IMR-90 (cell line): ENCODE measurements at regions not wholly inside any gene's neighbourhood (a gene's known extent, or its start where the extent isn't known, plus 50 kb on each side); places are given as distances from the start of the nearest gene placed in this dataset.

ENCODE experiments used
- ATAC-seq: fragments of 200-7000 bp; cut with Tn5 transposase; 2 replicates; pipeline ENCODE4 v1.9.1; 2020; ENCODE audit warnings: low read depth, mild to moderate bottlenecking, moderate library complexity
- BruUV-seq: library from RNA; stranded (reverse); fragments of 400-500 nt; replicated peaks from 2 replicates; lab custom pipeline; 2021; lab: Mats Ljungman, UMichigan
- CTCF ChIA-PET: fragments of 300-600 bp; formaldehyde crosslinking; extraction: SDS; loops from one replicate; lab custom pipeline; 2021; ENCODE audit warnings: antibody characterized with exemption; lab: Yijun Ruan, JAX
- POLR2A ChIA-PET: fragments of 300-600 bp; sonication (Branson Sonifier 250); formaldehyde crosslinking; loops from one replicate; lab custom pipeline; 2022; ENCODE audit warnings: antibody characterized with exemption; ENCODE audit not compliant: unreplicated experiment; lab: Charles Lee
- DNase-seq: peaks from one replicate; pipeline ENCODE4 v3.0.0; 2013
- H2AFZ ChIP-seq: replicated peaks from 2 replicates; pipeline ENCODE3; 2013; ENCODE audit warnings: low read length, mild to moderate bottlenecking; ENCODE audit not compliant: poor library complexity
- H2AK5ac ChIP-seq: 2 replicates; pipeline ENCODE4 v1.6.1; 2013; ENCODE audit warnings: low read depth, low read length, inconsistent platforms
- H2AK9ac ChIP-seq: replicated peaks from 2 replicates; pipeline ENCODE3; 2013; ENCODE audit warnings: mild to moderate bottlenecking, low read depth, low read length, moderate library complexity; ENCODE audit not compliant: poor library complexity
- H2BK120ac ChIP-seq: 2 replicates; pipeline ENCODE4 v1.6.1; 2013; ENCODE audit warnings: low read depth, low read length, inconsistent platforms
- H2BK15ac ChIP-seq: 3 replicates; pipeline ENCODE4 v1.6.1; 2013; ENCODE audit warnings: low read depth, low read length, inconsistent platforms
- H2BK20ac ChIP-seq: 2 replicates; pipeline ENCODE4 v1.6.1; 2013; ENCODE audit warnings: low read depth, mild to moderate bottlenecking, inconsistent platforms, low read length, moderate library complexity
- H2BK5ac ChIP-seq: 2 replicates; pipeline ENCODE4 v1.6.1; 2013; ENCODE audit warnings: mild to moderate bottlenecking, low read depth, low read length, inconsistent platforms; ENCODE audit not compliant: poor library complexity, severe bottlenecking
- H3K14ac ChIP-seq: replicated peaks from 2 replicates; pipeline ENCODE4 v1.6.1; 2013; ENCODE audit warnings: low read depth, low read length, inconsistent platforms
- H3K18ac ChIP-seq: 2 replicates; pipeline ENCODE4 v1.6.1; 2013; ENCODE audit warnings: low read depth, low read length, control low read depth
- H3K23ac ChIP-seq: 2 replicates; pipeline ENCODE4 v1.6.1; 2013; ENCODE audit warnings: low read depth, low read length, inconsistent platforms
- H3K27ac ChIP-seq: 2 replicates; pipeline ENCODE4 v1.5.1; 2013; ENCODE audit warnings: mild to moderate bottlenecking, control low read depth, low read length; ENCODE audit not compliant: insufficient read depth
- H3K27me3 ChIP-seq: 2 replicates; pipeline ENCODE4 v1.6.1; 2013; ENCODE audit warnings: low read length; ENCODE audit not compliant: control insufficient read depth, insufficient read depth
- H3K36me3 ChIP-seq: 2 replicates; pipeline ENCODE4 v1.6.1; 2013; ENCODE audit warnings: low read length, mixed read lengths; ENCODE audit not compliant: control insufficient read depth, insufficient read depth
- H3K4ac ChIP-seq: 2 replicates; pipeline ENCODE4 v1.6.1; 2013; ENCODE audit warnings: low read depth, low read length, inconsistent platforms
- H3K4me1 ChIP-seq: 2 replicates; pipeline ENCODE4 v1.6.1; 2013; ENCODE audit warnings: low read length, mixed read lengths; ENCODE audit not compliant: control insufficient read depth, insufficient read depth
- H3K4me2 ChIP-seq: 2 replicates; pipeline ENCODE4 v1.6.1; 2013; ENCODE audit warnings: low read depth, mild to moderate bottlenecking, control low read depth, low read length, moderate library complexity
- H3K4me3 ChIP-seq: 2 replicates; pipeline ENCODE4 v1.5.1; 2013; ENCODE audit warnings: low read depth, mild to moderate bottlenecking, control low read depth, low read length, moderate library complexity; ENCODE audit not compliant: insufficient read depth
- H3K56ac ChIP-seq: 2 replicates; pipeline ENCODE4 v1.6.1; 2013; ENCODE audit warnings: low read length, inconsistent platforms; ENCODE audit not compliant: insufficient read depth; ENCODE audit errors: extremely low read depth
- H3K79me1 ChIP-seq, 2 experiments: 2 replicates each; pipeline ENCODE4 v1.6.1; 2013; ENCODE audit warnings: low read length in 2 of 2, inconsistent platforms in 1 of 2, low read depth in 1 of 2
- H3K9ac ChIP-seq: 2 replicates; pipeline ENCODE4 v1.6.1; 2013; ENCODE audit warnings: low read depth, low read length, control low read depth
- H3K9me1 ChIP-seq: 2 replicates; pipeline ENCODE4 v1.6.1; 2013; ENCODE audit warnings: low read length, inconsistent platforms; ENCODE audit not compliant: insufficient read depth
- H3K9me3 ChIP-seq: 2 replicates; pipeline ENCODE4 v1.6.1; 2013; ENCODE audit warnings: low read length; ENCODE audit not compliant: control insufficient read depth, insufficient read depth
- H4K20me1 ChIP-seq: 2 replicates; pipeline ENCODE4 v1.6.1; 2013; ENCODE audit warnings: low read length, inconsistent platforms; ENCODE audit not compliant: insufficient read depth
- H4K5ac ChIP-seq: 2 replicates; pipeline ENCODE4 v1.6.1; 2013; ENCODE audit warnings: mild to moderate bottlenecking, low read depth, low read length, control low read depth
- H4K8ac ChIP-seq, 2 experiments: 2 replicates each; pipeline ENCODE4 v1.6.1; 2013; ENCODE audit warnings: low read depth in 2 of 2, low read length in 2 of 2, control low read depth in 1 of 2, inconsistent platforms in 1 of 2
- H4K91ac ChIP-seq: 2 replicates; pipeline ENCODE4 v1.6.1; 2013; ENCODE audit warnings: low read depth, low read length, inconsistent platforms; ENCODE audit not compliant: insufficient read depth
- BHLHE40 ChIP-seq: fragments of 150-350 bp; IDR thresholded peaks from 2 replicates; pipeline ENCODE4 v1.6.1; 2016; ENCODE audit warnings: mild to moderate bottlenecking, low read depth, low read length
- CEBPB ChIP-seq: IDR thresholded peaks from 2 replicates; pipeline ENCODE4 v1.6.1; 2012; ENCODE audit warnings: low read depth, low read length, improper control_type of control experiment
- CHD1 ChIP-seq: IDR thresholded peaks from 2 replicates; pipeline ENCODE4 v1.6.1; 2012; ENCODE audit warnings: low read depth, low read length, improper control_type of control experiment
- CTCF ChIP-seq: conservative IDR thresholded peaks from 2 replicates; pipeline ENCODE4 v1.5.1; 2012; ENCODE audit warnings: mild to moderate bottlenecking, low read depth, low read length, improper control_type of control experiment
- ELK1 ChIP-seq: fragments of 150-350 bp; IDR thresholded peaks from 2 replicates; pipeline ENCODE4 v1.6.1; 2016; ENCODE audit warnings: low read depth, mild to moderate bottlenecking, low read length, moderate library complexity, borderline replicate concordance
- FOS ChIP-seq: fragments of 150-350 bp; IDR thresholded peaks from 2 replicates; pipeline ENCODE4 v1.6.1; 2016; ENCODE audit warnings: low read depth, low read length
- MAFK ChIP-seq: IDR thresholded peaks from 2 replicates; pipeline ENCODE4 v1.6.1; 2012; ENCODE audit warnings: low read depth, low read length, improper control_type of control experiment
- MAZ ChIP-seq: IDR thresholded peaks from 2 replicates; pipeline ENCODE4 v1.6.1; 2012; ENCODE audit warnings: low read depth, mild to moderate bottlenecking, low read length, improper control_type of control experiment, moderate library complexity, borderline replicate concordance
- MXI1 ChIP-seq: IDR thresholded peaks from 2 replicates; pipeline ENCODE4 v1.6.1; 2012; ENCODE audit warnings: low read depth, mild to moderate bottlenecking, low read length, moderate library complexity, borderline replicate concordance
- POLR2A ChIP-seq: IDR thresholded peaks from 2 replicates; pipeline ENCODE4 v1.6.1; 2012; ENCODE audit warnings: mild to moderate bottlenecking, low read depth, low read length
- RAD21 ChIP-seq: IDR thresholded peaks from 2 replicates; pipeline ENCODE4 v1.6.1; 2012; ENCODE audit warnings: low read length, improper control_type of control experiment
- RCOR1 ChIP-seq: IDR thresholded peaks from 2 replicates; pipeline ENCODE4 v1.6.1; 2012; ENCODE audit warnings: mild to moderate bottlenecking, low read length, improper control_type of control experiment; ENCODE audit not compliant: insufficient replicate concordance
- RFX5 ChIP-seq: IDR thresholded peaks from 2 replicates; pipeline ENCODE4 v1.8.0; 2012; ENCODE audit warnings: low read depth, mild to moderate bottlenecking, low read length, moderate library complexity
- SMC3 ChIP-seq: fragments of 150-350 bp; IDR thresholded peaks from 2 replicates; pipeline ENCODE4 v1.6.1; 2016; ENCODE audit warnings: low read depth, mild to moderate bottlenecking, antibody characterized with exemption, low read length, moderate library complexity
- USF2 ChIP-seq: fragments of 150-350 bp; IDR thresholded peaks from 2 replicates; pipeline ENCODE4 v1.6.1; 2017; ENCODE audit warnings: mild to moderate bottlenecking, antibody characterized with exemption, low read length, low read depth
- WGBS, 2 experiments: methylation state at CpG; one replicate each; pipeline versions ENCODE4 v1.1.5 to v1.1.7; 2013; ENCODE audit warnings: missing lambda C conversion rate in 2 of 2; ENCODE audit not compliant: insufficient read length in 1 of 2; ENCODE audit errors: extremely low coverage in 2 of 2; 5-methylcytosine and 5-hydroxymethylcytosine counted together
- dilution Hi-C: fragments of 300-500 bp; cut with HindIII; formaldehyde crosslinking; loops from one replicate; pipeline ENCODE4 v1.14.3; 2018; ENCODE audit warnings: low sequenced_read_pairs; ENCODE audit not compliant: unreplicated experiment
- in situ Hi-C: fragments of 300-500 bp; cut with MboI; formaldehyde crosslinking; loops from 3 replicates; pipeline ENCODE4 v1.14.3; 2019; ENCODE audit warnings: low sequenced_read_pairs, inconsistent platforms, mixed read lengths
- intact Hi-C: fragments of 100-400 bp; cut with micrococcal nuclease; formaldehyde crosslinking; loops from 2 replicates; pipeline ENCODE4 v1.10.0; 2022

- TF ChIP-seq POLR2A (no peak), BHLHE40 (no peak), RCOR1 (no peak), FOS (no peak), ELK1 (no peak), CTCF (no peak), MAFK (no peak), CEBPB (no peak), RAD21 (no peak), RFX5 (no peak), CHD1 (no peak), MXI1 (no peak), SMC3 (no peak), USF2 (no peak), MAZ (no peak)
- no peak overlapping the region for H3K27ac ChIP-seq
- no peak overlapping the region for H3K14ac ChIP-seq
- no peak overlapping the region for H2AK9ac ChIP-seq
- WGBS, 2 experiments: no CpG with 5 or more reads among the region's 2 CpGs
- DNase-seq (no peak), ATAC-seq (no peak)
- H2BK15ac ChIP-seq: no peak overlapping the region
- no peak overlapping the region for H3K4me2 ChIP-seq
- no peaks in the 10 kb centered on the region for H3K9me3 ChIP-seq
- no peak overlapping the region for H2BK120ac ChIP-seq
- H4K20me1 ChIP-seq: no peaks in the 10 kb centered on the region
- H3K9me1 ChIP-seq: no peaks in the 10 kb centered on the region
- no peak overlapping the region for H3K4ac ChIP-seq
- no peak overlapping the region for H4K8ac ChIP-seq
- H4K91ac ChIP-seq: no peak overlapping the region
- H3K23ac ChIP-seq: no peak overlapping the region
- no peak overlapping the region for H3K4me3 ChIP-seq
- no peaks in the 10 kb centered on the region for H3K79me1 ChIP-seq
- intact Hi-C loops (no loop called here), dilution Hi-C loops (no loop called here), in situ Hi-C loops (loop anchor here (25.0 kb wide), 1 partner anchor 763 kb away; no protein-coding TSS in a partner anchor)
- H2BK5ac ChIP-seq: no peak overlapping the region
- no peak overlapping the region for H2BK20ac ChIP-seq
- H3K4me1 ChIP-seq: no peaks in the 10 kb centered on the region
- H2AFZ ChIP-seq: no peak overlapping the region
- no peak overlapping the region for H3K9ac ChIP-seq
- no peak overlapping the region for H3K18ac ChIP-seq
- no peak overlapping the region for H3K56ac ChIP-seq
- no peak overlapping the region for H4K5ac ChIP-seq
- ChIA-PET CTCF (interaction anchor here (0.6 kb wide), 1 partner anchor 338 kb away, joined by 3 read pairs; no protein-coding TSS in a partner anchor), POLR2A (no interaction called here)
- BruUV-seq: no TSS peak
- no peaks in the 10 kb centered on the region for H3K36me3 ChIP-seq
- no peak overlapping the region for H2AK5ac ChIP-seq
- no peaks in the 10 kb centered on the region for H3K27me3 ChIP-seq
Measured at GRCh38 chr3:78274475-78275065, 1234.7 kb downstream of the ROBO2 start.
